B cell (primary cell): ENCODE measurements at regions not wholly inside any gene's neighbourhood (a gene's known extent, or its start where the extent isn't known, plus 50 kb on each side); places are given as distances from the start of the nearest gene placed in this dataset.

Source experiments
- EZH2 ChIP-seq: IDR thresholded peaks from 2 replicates; pipeline ENCODE4 v1.6.1; 2012; ENCODE audit warnings: borderline replicate concordance, low read depth, mild to moderate bottlenecking, moderate library complexity, low read length; ENCODE audit not compliant: insufficient read depth, poor library complexity, severe bottlenecking
- TF ChIP-seq, protein P1 (sequence below): fragments of 200-600 bp; IDR thresholded peaks from one replicate; pipeline ENCODE4 v1.8.0; 2022; ENCODE audit warnings: antibody characterized with exemption, mild to moderate bottlenecking

DNA sequence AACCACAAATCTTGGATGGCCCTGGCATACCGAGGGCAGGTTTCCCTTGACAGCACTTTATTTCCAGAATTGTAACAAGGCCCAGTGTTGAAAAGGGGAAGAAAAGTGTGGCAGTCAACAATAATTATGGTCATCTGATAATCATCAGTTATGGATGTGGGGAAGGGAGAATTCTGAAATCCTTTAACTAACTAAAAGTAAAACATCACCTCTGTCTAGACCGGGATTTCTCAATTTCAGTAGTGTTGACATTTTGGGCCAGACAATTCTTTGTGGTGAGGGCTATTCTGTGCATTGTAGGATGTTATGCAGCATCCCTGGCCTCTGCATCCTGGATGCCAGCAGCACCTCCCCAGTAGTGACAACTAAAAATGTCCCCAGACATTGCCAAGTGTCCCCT, 140.4 kb downstream of the PSAT1 start:
- TF ChIP-seq, protein P1, sequence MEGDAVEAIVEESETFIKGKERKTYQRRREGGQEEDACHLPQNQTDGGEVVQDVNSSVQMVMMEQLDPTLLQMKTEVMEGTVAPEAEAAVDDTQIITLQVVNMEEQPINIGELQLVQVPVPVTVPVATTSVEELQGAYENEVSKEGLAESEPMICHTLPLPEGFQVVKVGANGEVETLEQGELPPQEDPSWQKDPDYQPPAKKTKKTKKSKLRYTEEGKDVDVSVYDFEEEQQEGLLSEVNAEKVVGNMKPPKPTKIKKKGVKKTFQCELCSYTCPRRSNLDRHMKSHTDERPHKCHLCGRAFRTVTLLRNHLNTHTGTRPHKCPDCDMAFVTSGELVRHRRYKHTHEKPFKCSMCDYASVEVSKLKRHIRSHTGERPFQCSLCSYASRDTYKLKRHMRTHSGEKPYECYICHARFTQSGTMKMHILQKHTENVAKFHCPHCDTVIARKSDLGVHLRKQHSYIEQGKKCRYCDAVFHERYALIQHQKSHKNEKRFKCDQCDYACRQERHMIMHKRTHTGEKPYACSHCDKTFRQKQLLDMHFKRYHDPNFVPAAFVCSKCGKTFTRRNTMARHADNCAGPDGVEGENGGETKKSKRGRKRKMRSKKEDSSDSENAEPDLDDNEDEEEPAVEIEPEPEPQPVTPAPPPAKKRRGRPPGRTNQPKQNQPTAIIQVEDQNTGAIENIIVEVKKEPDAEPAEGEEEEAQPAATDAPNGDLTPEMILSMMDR = no peak
- no peak for TF ChIP-seq EZH2
